ENCODE measurements at regions not wholly inside any gene's neighbourhood (a gene's known extent, or its start where the extent isn't known, plus 50 kb on each side); places are given as distances from the start of the nearest gene placed in this dataset.

GRCh38 chr3:6622260-6622659 lies 238.7 kb upstream of the GRM7 start:
- TF ChIP-seq POLR2A (IDR thresholded peaks at IDR 0.05) (no peak), CTCF (IDR thresholded peaks at IDR 0.05) (no peak)

Data from prostate gland (tissue), 2 donors.